KMS-11 (cell line): ENCODE measurements at regions not wholly inside any gene's neighbourhood (a gene's known extent, or its start where the extent isn't known, plus 50 kb on each side); places are given as distances from the start of the nearest gene placed in this dataset.

ENCODE experiments used
- H2AFZ ChIP-seq: fragments of 200-600 bp; sonication (generic); 2 replicates; pipeline ENCODE4 v1.6.1; 2016; ENCODE audit warnings: antibody characterized with exemption, mixed run types, low read depth
- H3K27ac ChIP-seq: fragments of 200-600 bp; sonication (generic); 2 replicates; pipeline ENCODE4 v1.6.1; 2016; ENCODE audit warnings: mild to moderate bottlenecking, mixed run types
- H3K27me3 ChIP-seq: fragments of 200-600 bp; sonication (generic); 2 replicates; pipeline ENCODE4 v1.6.1; 2017; ENCODE audit warnings: mild to moderate bottlenecking, low read depth, mixed run types, moderate library complexity; ENCODE audit not compliant: insufficient read depth
- H3K36me3 ChIP-seq: fragments of 200-600 bp; sonication (generic); 2 replicates; pipeline ENCODE4 v1.6.1; 2017; ENCODE audit warnings: mild to moderate bottlenecking, mixed run types; ENCODE audit not compliant: insufficient read depth
- H3K4me1 ChIP-seq: fragments of 200-600 bp; sonication (generic); 2 replicates; pipeline ENCODE4 v1.6.1; 2016; ENCODE audit warnings: mild to moderate bottlenecking, low read depth, mixed run types; ENCODE audit not compliant: poor library complexity, severe bottlenecking
- H3K4me2 ChIP-seq: fragments of 200-600 bp; sonication (generic); 2 replicates; pipeline ENCODE4 v1.7.0; 2016; ENCODE audit warnings: mild to moderate bottlenecking, mixed run types
- H3K4me3 ChIP-seq: fragments of 200-600 bp; sonication (generic); IDR thresholded peaks from 2 replicates; pipeline ENCODE4 v1.6.1; 2017; ENCODE audit warnings: low read depth, low read length, mixed read lengths; ENCODE audit not compliant: insufficient read depth
- H3K79me2 ChIP-seq: fragments of 200-600 bp; sonication (generic); 2 replicates; pipeline ENCODE4 v1.6.1; 2016; ENCODE audit warnings: low read depth, mixed run types; ENCODE audit not compliant: insufficient read depth
- H3K9ac ChIP-seq: fragments of 200-600 bp; sonication (generic); 2 replicates; pipeline ENCODE4 v1.6.1; 2016; ENCODE audit warnings: mild to moderate bottlenecking, mixed run types
- H4K20me1 ChIP-seq: fragments of 200-600 bp; sonication (generic); 2 replicates; pipeline ENCODE4 v1.6.1; 2016; ENCODE audit warnings: mild to moderate bottlenecking, mixed run types; ENCODE audit not compliant: insufficient read depth
- TF ChIP-seq, protein P1 (sequence below): fragments of 200-600 bp; sonication (generic); conservative IDR thresholded peaks from 2 replicates; pipeline ENCODE4 v1.6.1; 2017; ENCODE audit warnings: low read depth, mild to moderate bottlenecking, antibody characterized with exemption, low read length, moderate library complexity, mixed read lengths

DNA sequence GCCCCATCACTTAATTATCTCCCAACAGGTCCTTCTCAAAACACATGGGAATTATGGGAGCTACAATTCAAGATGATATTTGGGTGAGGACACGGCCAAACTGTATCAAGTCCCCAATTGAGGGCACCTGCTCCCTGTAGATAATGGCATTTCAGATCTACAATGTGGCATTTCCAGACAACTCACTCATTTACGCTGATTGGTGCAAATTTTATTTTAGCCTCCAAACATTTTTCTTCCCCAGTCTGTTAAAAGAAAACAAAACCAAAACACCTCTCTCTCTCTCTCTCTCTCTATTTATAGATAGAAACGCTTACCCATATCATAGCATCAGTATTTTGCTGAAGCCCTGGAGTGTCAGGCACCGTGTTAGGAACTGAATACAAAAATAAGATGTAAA, 148.7 kb upstream of the KLF6 start:
- no peaks in the 10 kb centered on the region for H4K20me1 ChIP-seq
- H3K27ac ChIP-seq = no peak overlapping the region
- H3K9ac ChIP-seq = no peak overlapping the region
- no peak overlapping the region for H3K4me3 ChIP-seq
- peaks cover 6% of the 10 kb centered on the region for H3K4me1 ChIP-seq
- no peaks in the 10 kb centered on the region for H3K36me3 ChIP-seq
- H2AFZ ChIP-seq = no peak overlapping the region
- H3K27me3 ChIP-seq = no peaks in the 10 kb centered on the region
- TF ChIP-seq, protein P1, sequence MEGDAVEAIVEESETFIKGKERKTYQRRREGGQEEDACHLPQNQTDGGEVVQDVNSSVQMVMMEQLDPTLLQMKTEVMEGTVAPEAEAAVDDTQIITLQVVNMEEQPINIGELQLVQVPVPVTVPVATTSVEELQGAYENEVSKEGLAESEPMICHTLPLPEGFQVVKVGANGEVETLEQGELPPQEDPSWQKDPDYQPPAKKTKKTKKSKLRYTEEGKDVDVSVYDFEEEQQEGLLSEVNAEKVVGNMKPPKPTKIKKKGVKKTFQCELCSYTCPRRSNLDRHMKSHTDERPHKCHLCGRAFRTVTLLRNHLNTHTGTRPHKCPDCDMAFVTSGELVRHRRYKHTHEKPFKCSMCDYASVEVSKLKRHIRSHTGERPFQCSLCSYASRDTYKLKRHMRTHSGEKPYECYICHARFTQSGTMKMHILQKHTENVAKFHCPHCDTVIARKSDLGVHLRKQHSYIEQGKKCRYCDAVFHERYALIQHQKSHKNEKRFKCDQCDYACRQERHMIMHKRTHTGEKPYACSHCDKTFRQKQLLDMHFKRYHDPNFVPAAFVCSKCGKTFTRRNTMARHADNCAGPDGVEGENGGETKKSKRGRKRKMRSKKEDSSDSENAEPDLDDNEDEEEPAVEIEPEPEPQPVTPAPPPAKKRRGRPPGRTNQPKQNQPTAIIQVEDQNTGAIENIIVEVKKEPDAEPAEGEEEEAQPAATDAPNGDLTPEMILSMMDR = no peak
- H3K4me2 ChIP-seq = no peak overlapping the region
- H3K79me2 ChIP-seq = no peaks in the 10 kb centered on the region

DNA sequence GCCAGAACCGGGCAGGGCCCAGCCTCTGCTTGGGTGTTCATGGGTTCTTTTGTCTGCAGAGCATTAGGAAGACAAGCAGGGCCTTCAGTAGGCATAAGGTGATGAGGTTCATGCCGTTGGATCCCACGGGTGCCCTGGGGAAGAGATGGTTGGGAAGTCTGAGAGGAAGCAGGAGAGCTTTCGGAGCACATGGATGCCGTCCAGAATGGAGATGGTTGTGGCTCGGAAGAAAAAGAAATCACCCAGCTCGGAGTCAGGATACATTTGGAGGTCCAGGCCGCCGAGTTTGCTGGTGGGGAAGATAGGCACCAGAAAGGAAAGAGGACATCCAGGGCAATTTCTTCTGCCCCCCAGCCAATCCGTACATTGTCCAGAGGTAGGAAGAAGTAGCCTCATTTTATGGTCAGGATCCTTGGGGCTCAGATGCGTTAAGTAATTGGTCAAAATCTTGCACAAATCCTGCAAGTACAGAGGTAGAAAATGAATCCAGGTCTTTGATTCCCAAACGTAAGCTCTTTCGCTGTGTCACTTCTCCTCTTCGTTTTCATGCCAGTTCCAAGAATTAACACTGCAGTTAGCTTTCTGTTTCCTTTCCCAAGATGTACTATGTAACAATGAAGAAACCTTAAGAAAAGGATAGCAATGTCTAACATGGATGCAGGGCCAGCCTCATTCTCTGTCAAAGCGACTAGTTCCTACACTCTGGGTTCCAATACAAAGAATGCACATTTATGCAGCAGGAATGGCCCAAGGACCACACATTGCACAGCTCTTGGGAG, 147.8 kb upstream of the KLF6 start:
- Histone ChIP-seq H3K4me2 (no peak overlapping the region), H3K27ac (no peak overlapping the region), H3K79me2 (no peaks in the 10 kb centered on the region)

DNA sequence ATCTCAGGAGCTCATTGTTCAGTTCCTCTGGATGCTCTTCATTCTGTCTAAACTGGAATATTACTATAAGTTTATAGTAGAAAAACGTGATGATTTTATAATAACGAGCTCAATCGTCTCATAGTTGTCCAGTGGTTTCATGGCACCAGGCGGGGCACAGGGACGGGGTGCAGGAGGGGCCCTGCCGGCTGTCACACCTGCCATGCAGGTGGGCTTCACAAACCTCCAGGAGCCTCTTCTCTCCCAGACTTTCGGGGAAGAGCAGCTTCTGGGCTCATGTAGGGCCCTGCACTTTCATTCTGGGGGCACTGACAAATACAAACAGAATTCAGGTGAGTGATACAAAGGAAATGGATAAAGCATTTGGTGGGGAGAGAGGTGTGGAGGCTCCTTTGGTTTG, 146.9 kb upstream of the KLF6 start:
- TF ChIP-seq, protein P1 = no peak
- H3K9ac ChIP-seq = no peak overlapping the region
- no peak overlapping the region for H2AFZ ChIP-seq
- no peaks in the 10 kb centered on the region for H3K79me2 ChIP-seq
- no peak overlapping the region for H3K4me2 ChIP-seq
- no peaks in the 10 kb centered on the region for H3K27me3 ChIP-seq
- no peaks in the 10 kb centered on the region for H3K36me3 ChIP-seq
- no peak overlapping the region for H3K4me3 ChIP-seq
- no peaks in the 10 kb centered on the region for H4K20me1 ChIP-seq
- H3K4me1 ChIP-seq = peaks cover 6% of the 10 kb centered on the region
- H3K27ac ChIP-seq = no peak overlapping the region

More for the DNA sequence above, 147.8 kb upstream of the KLF6 start:
- TF ChIP-seq, protein P1 = no peak
- Histone ChIP-seq H2AFZ (no peak overlapping the region), H3K9ac (no peak overlapping the region), H3K36me3 (no peaks in the 10 kb centered on the region), H3K27me3 (no peaks in the 10 kb centered on the region), H3K4me3 (no peak overlapping the region), H4K20me1 (no peaks in the 10 kb centered on the region), H3K4me1 (peaks cover 6% of the 10 kb centered on the region)

DNA sequence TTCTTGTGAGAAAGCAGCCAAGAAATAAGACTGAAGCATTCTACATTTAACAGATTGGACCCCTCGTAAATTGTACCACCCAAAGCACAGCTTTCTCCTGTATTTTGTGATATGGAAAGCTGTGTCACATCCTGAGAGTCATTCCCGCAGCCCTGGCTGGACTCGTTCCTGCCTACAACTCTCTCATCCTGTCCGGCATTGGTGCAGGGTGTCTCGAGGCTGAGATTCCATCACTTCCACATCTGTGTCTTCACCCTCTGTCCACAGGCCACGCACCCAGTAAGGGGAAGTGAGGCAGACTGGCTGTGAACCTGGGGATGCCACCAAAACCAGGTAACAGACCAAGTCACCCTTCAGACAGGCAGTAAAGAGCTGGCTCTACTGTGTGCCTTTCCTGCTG, 146.2 kb upstream of the KLF6 start:
- Histone ChIP-seq H3K79me2 (no peaks in the 10 kb centered on the region), H3K4me3 (no peak overlapping the region), H3K27me3 (no peaks in the 10 kb centered on the region), H3K4me2 (no peak overlapping the region), H2AFZ (no peak overlapping the region), H3K4me1 (peaks cover 6% of the 10 kb centered on the region), H4K20me1 (no peaks in the 10 kb centered on the region), H3K27ac (no peak overlapping the region), H3K36me3 (no peaks in the 10 kb centered on the region), H3K9ac (no peak overlapping the region)
- TF ChIP-seq, protein P1 = no peak
